ENCODE measurements at regions not wholly inside any gene's neighbourhood (a gene's known extent, or its start where the extent isn't known, plus 50 kb on each side); places are given as distances from the start of the nearest gene placed in this dataset.

- Histone ChIP-seq H3K27ac (ENCODE audit: low read depth, low read length, severe bottlenecking) (no peak overlapping the region), H3K36me3 (ENCODE audit: control insufficient read depth, insufficient read depth, low read length) (no peaks in the 10 kb centered on the region), H3K4me1 (ENCODE audit: control insufficient read depth, insufficient read depth, low read length, poor library complexity, severe bottlenecking) (no peaks in the 10 kb centered on the region), H3K4me3 (ENCODE audit: extremely low read depth, insufficient read depth, low read length, poor library complexity, severe bottlenecking) (no peak overlapping the region), H3K9me3 (ENCODE audit: control insufficient read depth, low read length) (peaks cover 14% of the 10 kb centered on the region)
- 58 to 65% methylated on average over 3 of the region's 3 CpGs for WGBS, 2 experiments (ENCODE audit: insufficient coverage in 2 of 2)
Observed at GRCh38 chr19:16015805-16016173, 60.5 kb upstream of the TPM4 start.

GRCh38 chr19:16016226-16017137 lies 59.8 kb upstream of the TPM4 start:
- Histone ChIP-seq H3K36me3 (ENCODE audit: control insufficient read depth, insufficient read depth, low read length) (no peaks in the 10 kb centered on the region), H3K27ac (ENCODE audit: low read depth, low read length, severe bottlenecking) (no peak overlapping the region), H3K4me1 (ENCODE audit: control insufficient read depth, insufficient read depth, low read length, poor library complexity, severe bottlenecking) (no peaks in the 10 kb centered on the region), H3K9me3 (ENCODE audit: control insufficient read depth, low read length) (peaks cover 14% of the 10 kb centered on the region), H3K4me3 (ENCODE audit: extremely low read depth, insufficient read depth, low read length, poor library complexity, severe bottlenecking) (no peak overlapping the region)
- WGBS, 2 experiments (ENCODE audit: insufficient coverage in 2 of 2), result 83 to 87% methylated on average over 11 to 13 of the region's 15 CpGs

DNA sequence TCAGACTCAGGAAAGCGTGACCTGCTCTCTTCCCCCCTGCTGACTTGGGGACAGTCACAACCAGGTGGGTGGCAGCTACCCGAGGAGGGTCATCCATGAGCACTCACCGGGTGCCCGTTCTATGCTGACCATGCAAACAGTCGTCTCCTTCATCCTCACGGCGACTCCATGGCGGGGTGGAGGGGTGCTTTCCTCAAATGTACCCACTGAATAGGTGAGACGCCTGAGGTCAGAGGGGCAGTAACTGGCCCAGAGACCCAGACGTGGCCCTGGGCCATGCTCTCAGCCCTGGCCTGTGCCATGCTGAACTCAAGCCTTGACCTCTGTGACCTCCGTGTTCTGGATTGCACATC lies 59.2 kb upstream of the TPM4 start:
- H3K4me1 ChIP-seq (ENCODE audit: control insufficient read depth, insufficient read depth, low read length, poor library complexity, severe bottlenecking), result no peaks in the 10 kb centered on the region
- H3K27ac ChIP-seq (ENCODE audit: low read depth, low read length, severe bottlenecking), result no peak overlapping the region
- peaks cover 11% of the 10 kb centered on the region for H3K9me3 ChIP-seq (ENCODE audit: control insufficient read depth, low read length)
- no peak overlapping the region for H3K4me3 ChIP-seq (ENCODE audit: extremely low read depth, insufficient read depth, low read length, poor library complexity, severe bottlenecking)
- 83 to 89% methylated on average over 10 to 11 of the region's 11 CpGs for WGBS, 2 experiments (ENCODE audit: insufficient coverage in 2 of 2)
- H3K36me3 ChIP-seq (ENCODE audit: control insufficient read depth, insufficient read depth, low read length), result no peaks in the 10 kb centered on the region

- H3K4me1 ChIP-seq (ENCODE audit: control insufficient read depth, insufficient read depth, low read length, poor library complexity, severe bottlenecking), result no peaks in the 10 kb centered on the region
- 77 to 84% methylated on average over 15 to 16 of the region's 17 CpGs for WGBS, 2 experiments (ENCODE audit: insufficient coverage in 2 of 2)
- peaks cover 7% of the 10 kb centered on the region for H3K9me3 ChIP-seq (ENCODE audit: control insufficient read depth, low read length)
- no peak overlapping the region for H3K4me3 ChIP-seq (ENCODE audit: extremely low read depth, insufficient read depth, low read length, poor library complexity, severe bottlenecking)
- H3K36me3 ChIP-seq (ENCODE audit: control insufficient read depth, insufficient read depth, low read length), result no peaks in the 10 kb centered on the region
- H3K27ac ChIP-seq (ENCODE audit: low read depth, low read length, severe bottlenecking), result no peak overlapping the region
Observed at GRCh38 chr19:16018106-16018755, 58.1 kb upstream of the TPM4 start.

GRCh38 chr19:16018801-16019551 lies 57.3 kb upstream of the TPM4 start:
- Histone ChIP-seq H3K27ac (ENCODE audit: low read depth, low read length, severe bottlenecking) (no peak overlapping the region), H3K36me3 (ENCODE audit: control insufficient read depth, insufficient read depth, low read length) (no peaks in the 10 kb centered on the region), H3K4me3 (ENCODE audit: extremely low read depth, insufficient read depth, low read length, poor library complexity, severe bottlenecking) (no peak overlapping the region), H3K9me3 (ENCODE audit: control insufficient read depth, low read length) (peaks cover 7% of the 10 kb centered on the region), H3K4me1 (ENCODE audit: control insufficient read depth, insufficient read depth, low read length, poor library complexity, severe bottlenecking) (no peaks in the 10 kb centered on the region)
- 71 to 82% methylated on average over 11 to 13 of the region's 13 CpGs for WGBS, 2 experiments (ENCODE audit: insufficient coverage in 2 of 2)

- Histone ChIP-seq H3K4me1 (ENCODE audit: control insufficient read depth, insufficient read depth, low read length, poor library complexity, severe bottlenecking) (no peaks in the 10 kb centered on the region), H3K36me3 (ENCODE audit: control insufficient read depth, insufficient read depth, low read length) (no peaks in the 10 kb centered on the region), H3K27ac (ENCODE audit: low read depth, low read length, severe bottlenecking) (no peak overlapping the region), H3K4me3 (ENCODE audit: extremely low read depth, insufficient read depth, low read length, poor library complexity, severe bottlenecking) (no peak overlapping the region), H3K9me3 (ENCODE audit: control insufficient read depth, low read length) (peaks cover 7% of the 10 kb centered on the region)
- 81 to 87% methylated on average over 18 to 23 of the region's 24 CpGs for WGBS, 2 experiments (ENCODE audit: insufficient coverage in 2 of 2)
Observed at GRCh38 chr19:16019691-16020448, 56.4 kb upstream of the TPM4 start.

DNA sequence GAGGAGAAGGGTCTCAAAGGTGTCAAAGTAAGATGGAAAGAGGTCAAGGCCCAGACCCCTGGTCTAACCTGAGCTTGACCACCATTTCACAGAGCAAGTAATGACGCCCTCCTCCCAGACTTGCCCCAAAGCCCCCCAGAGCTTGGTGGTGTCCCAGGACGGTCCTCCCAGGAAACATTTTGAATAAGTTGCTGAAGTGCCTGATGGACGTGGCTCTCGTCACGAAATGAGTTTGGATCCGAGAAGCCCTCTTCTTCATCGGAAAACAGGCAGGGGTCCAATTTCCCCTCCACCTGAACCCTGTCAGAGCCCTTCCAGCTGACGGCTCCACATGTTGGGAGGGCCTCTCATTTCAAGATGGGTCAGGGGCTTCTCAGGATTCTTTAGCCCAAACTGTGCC lies 54.5 kb upstream of the TPM4 start:
- Histone ChIP-seq H3K4me3 (ENCODE audit: extremely low read depth, insufficient read depth, low read length, poor library complexity, severe bottlenecking) (no peak overlapping the region), H3K9me3 (ENCODE audit: control insufficient read depth, low read length) (peaks cover 7% of the 10 kb centered on the region), H3K4me1 (ENCODE audit: control insufficient read depth, insufficient read depth, low read length, poor library complexity, severe bottlenecking) (no peaks in the 10 kb centered on the region), H3K36me3 (ENCODE audit: control insufficient read depth, insufficient read depth, low read length) (no peaks in the 10 kb centered on the region), H3K27ac (ENCODE audit: low read depth, low read length, severe bottlenecking) (no peak overlapping the region)
- WGBS, 2 experiments (ENCODE audit: insufficient coverage in 2 of 2), result 69 to 86% methylated on average over 7 of the region's 8 CpGs

DNA sequence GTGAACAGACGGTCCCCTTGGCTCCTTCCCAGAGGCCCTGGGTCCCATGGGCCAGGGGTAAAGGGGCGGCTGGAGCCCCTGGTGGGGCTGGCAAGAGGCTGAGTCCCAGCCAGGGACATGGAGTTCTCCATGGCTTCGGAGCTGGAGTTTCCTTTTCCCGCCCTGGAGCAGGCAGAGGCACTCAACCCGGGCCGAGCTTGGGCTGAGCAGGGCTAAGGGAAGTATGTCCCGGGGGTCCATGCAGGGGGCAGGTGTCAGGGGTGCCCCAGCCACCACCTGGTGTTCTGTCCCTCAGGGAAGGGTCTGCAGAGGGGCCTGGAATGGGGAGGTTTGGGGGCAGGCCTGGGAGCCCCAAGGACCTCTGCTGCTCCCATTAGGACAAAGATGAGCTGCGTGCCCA lies 54.0 kb upstream of the TPM4 start:
- Histone ChIP-seq H3K27ac (ENCODE audit: low read depth, low read length, severe bottlenecking) (no peak overlapping the region), H3K36me3 (ENCODE audit: control insufficient read depth, insufficient read depth, low read length) (no peaks in the 10 kb centered on the region), H3K4me3 (ENCODE audit: extremely low read depth, insufficient read depth, low read length, poor library complexity, severe bottlenecking) (no peak overlapping the region), H3K9me3 (ENCODE audit: control insufficient read depth, low read length) (peaks cover 6% of the 10 kb centered on the region), H3K4me1 (ENCODE audit: control insufficient read depth, insufficient read depth, low read length, poor library complexity, severe bottlenecking) (no peaks in the 10 kb centered on the region)
- WGBS, 2 experiments (ENCODE audit: insufficient coverage in 2 of 2), result 50 to 72% methylated on average over 5 of the region's 8 CpGs

- Histone ChIP-seq H3K4me1 (ENCODE audit: control insufficient read depth, insufficient read depth, low read length, poor library complexity, severe bottlenecking) (no peaks in the 10 kb centered on the region), H3K9me3 (ENCODE audit: control insufficient read depth, low read length) (peaks cover 3% of the 10 kb centered on the region), H3K36me3 (ENCODE audit: control insufficient read depth, insufficient read depth, low read length) (no peaks in the 10 kb centered on the region), H3K4me3 (ENCODE audit: extremely low read depth, insufficient read depth, low read length, poor library complexity, severe bottlenecking) (no peak overlapping the region), H3K27ac (ENCODE audit: low read depth, low read length, severe bottlenecking) (no peak overlapping the region)
- 65 to 77% methylated on average over 3 to 4 of the region's 4 CpGs for WGBS, 2 experiments (ENCODE audit: insufficient coverage in 2 of 2)
Observed at GRCh38 chr19:16022681-16023080, 53.6 kb upstream of the TPM4 start.

GRCh38 chr19:16023146-16023915 lies 53.0 kb upstream of the TPM4 start:
- H3K27ac ChIP-seq (ENCODE audit: low read depth, low read length, severe bottlenecking), result no peak overlapping the region
- H3K36me3 ChIP-seq (ENCODE audit: control insufficient read depth, insufficient read depth, low read length), result no peaks in the 10 kb centered on the region
- H3K4me1 ChIP-seq (ENCODE audit: control insufficient read depth, insufficient read depth, low read length, poor library complexity, severe bottlenecking), result no peaks in the 10 kb centered on the region
- peaks cover 3% of the 10 kb centered on the region for H3K9me3 ChIP-seq (ENCODE audit: control insufficient read depth, low read length)
- H3K4me3 ChIP-seq (ENCODE audit: extremely low read depth, insufficient read depth, low read length, poor library complexity, severe bottlenecking), result no peak overlapping the region
- 73 to 74% methylated on average over 14 of the region's 14 CpGs for WGBS, 2 experiments (ENCODE audit: insufficient coverage in 2 of 2)
